ENCODE measurements at regions not wholly inside any gene's neighbourhood (a gene's known extent, or its start where the extent isn't known, plus 50 kb on each side); places are given as distances from the start of the nearest gene placed in this dataset.

- no peak overlapping the region for H3K4me3 ChIP-seq (ENCODE audit: low read depth, low read length)
- no peak for TF ChIP-seq CTCF (IDR thresholded peaks at IDR 0.05; ENCODE audit: low read depth, low read length, missing control alignments)
- no peak for DNase-seq (ENCODE audit: low read depth)
These were observed 234.9 kb upstream of the POU2AF2 start for GRCh38 chr11:111010391-111011274.

- no peak overlapping the region for H3K4me3 ChIP-seq (ENCODE audit: low read depth, low read length)
- TF ChIP-seq CTCF (IDR thresholded peaks at IDR 0.05; ENCODE audit: low read depth, low read length, missing control alignments) = no peak
- DNase-seq (ENCODE audit: low read depth) = no peak
These were observed 239.3 kb upstream of the POU2AF2 start for GRCh38 chr11:111006227-111006626.

- no peak overlapping the region for H3K4me3 ChIP-seq (ENCODE audit: low read depth, low read length)
- no peak for TF ChIP-seq CTCF (IDR thresholded peaks at IDR 0.05; ENCODE audit: low read depth, low read length, missing control alignments)
- no peak for DNase-seq (ENCODE audit: low read depth)
These were observed 243.4 kb upstream of the POU2AF2 start for GRCh38 chr11:111001986-111002611.

- DNase-seq (ENCODE audit: low read depth) = no peak
- no peak for TF ChIP-seq CTCF (IDR thresholded peaks at IDR 0.05; ENCODE audit: low read depth, low read length, missing control alignments)
These were observed 244.5 kb upstream of the POU2AF2 start for GRCh38 chr11:111001081-111001430.

GRCh38 chr11:111000400-111001080 lies 245.0 kb upstream of the POU2AF2 start:
- no peak for DNase-seq (ENCODE audit: low read depth)

More at GRCh38 chr11:111001081-111001430, 244.5 kb upstream of the POU2AF2 start:
- H3K4me3 ChIP-seq (ENCODE audit: low read depth, low read length) = no peak overlapping the region

GRCh38 chr11:110992481-110992880 lies 253.0 kb upstream of the POU2AF2 start:
- TF ChIP-seq CTCF (IDR thresholded peaks at IDR 0.05; ENCODE audit: low read depth, low read length, missing control alignments) = no peak
- no peak overlapping the region for H3K4me3 ChIP-seq (ENCODE audit: low read depth, low read length)
- DNase-seq (ENCODE audit: low read depth) = no peak

More at GRCh38 chr11:111000400-111001080, 245.0 kb upstream of the POU2AF2 start:
- no peak for TF ChIP-seq CTCF (IDR thresholded peaks at IDR 0.05; ENCODE audit: low read depth, low read length, missing control alignments)
- H3K4me3 ChIP-seq (ENCODE audit: low read depth, low read length) = no peak overlapping the region

Measured in GM12864 (cell line).